DND-41 (cell line): ENCODE measurements at regions not wholly inside any gene's neighbourhood (a gene's known extent, or its start where the extent isn't known, plus 50 kb on each side); places are given as distances from the start of the nearest gene placed in this dataset.

Experiments
- ATAC-seq: fragments of 200-7000 bp; cut with Tn5 transposase; 3 replicates; pipeline ENCODE4 v1.9.1; 2021; ENCODE audit warnings: low read depth; ENCODE audit not compliant: insufficient read depth
- DNase-seq: peaks from one replicate; pipeline ENCODE4 v3.0.0-alpha.2; 2020
- H2AFZ ChIP-seq: 2 replicates; pipeline ENCODE4 v1.6.0; 2012; ENCODE audit warnings: low read depth, low read length
- H3K27ac ChIP-seq: 2 replicates; pipeline ENCODE4 v1.5.1; 2012; ENCODE audit warnings: low read length, inconsistent platforms
- H3K27me3 ChIP-seq: fragments of 200-600 bp; sonication (generic); 2 replicates; pipeline ENCODE4 v1.6.0; 2012; ENCODE audit warnings: low read length, mild to moderate bottlenecking, inconsistent platforms; ENCODE audit not compliant: insufficient read depth, poor library complexity
- H3K36me3 ChIP-seq: 2 replicates; pipeline ENCODE4 v1.5.1; 2012; ENCODE audit warnings: low read length, inconsistent platforms; ENCODE audit not compliant: insufficient read depth
- H3K4me1 ChIP-seq: 2 replicates; pipeline ENCODE4 v1.5.1; 2012; ENCODE audit warnings: mild to moderate bottlenecking, low read length; ENCODE audit not compliant: insufficient read depth
- H3K4me2 ChIP-seq: 2 replicates; pipeline ENCODE4 v1.6.0; 2012; ENCODE audit warnings: mild to moderate bottlenecking, moderate library complexity, low read length, inconsistent platforms; ENCODE audit not compliant: insufficient read depth
- H3K4me3 ChIP-seq, 2 experiments: fragments of 200-600 bp in 1 of 2; shearing (Covaris generic) in 1 of 2; 2 replicates each; pipeline ENCODE4 v1.5.1; 2012 to 2016; ENCODE audit warnings: inconsistent platforms in 2 of 2, low read length in 2 of 2, mild to moderate bottlenecking in 2 of 2, low read depth in 1 of 2, moderate library complexity in 1 of 2
- H3K79me2 ChIP-seq: 2 replicates; pipeline ENCODE4 v1.6.0; 2012; ENCODE audit warnings: low read length, inconsistent platforms; ENCODE audit not compliant: insufficient read depth
- H3K9ac ChIP-seq: 2 replicates; pipeline ENCODE4 v1.6.0; 2012; ENCODE audit warnings: low read depth, mild to moderate bottlenecking, inconsistent platforms, low read length, moderate library complexity
- H3K9me3 ChIP-seq: 2 replicates; pipeline ENCODE4 v1.5.1; 2012; ENCODE audit warnings: low read length, moderate library complexity, mild to moderate bottlenecking, inconsistent platforms; ENCODE audit not compliant: insufficient read depth, severe bottlenecking
- H4K20me1 ChIP-seq: 2 replicates; pipeline ENCODE4 v1.6.0; 2012; ENCODE audit warnings: low read length; ENCODE audit not compliant: insufficient read depth
- EZH2 ChIP-seq: IDR thresholded peaks from 3 replicates; pipeline ENCODE4 v1.6.1; 2012; ENCODE audit warnings: borderline replicate concordance, low read depth, mild to moderate bottlenecking, moderate library complexity, low read length, inconsistent platforms; ENCODE audit not compliant: severe bottlenecking
- TF ChIP-seq, protein P1 (sequence below): IDR thresholded peaks from 2 replicates; pipeline ENCODE4 v1.5.1; 2012; ENCODE audit warnings: borderline replicate concordance, low read length, moderate library complexity, mild to moderate bottlenecking; ENCODE audit not compliant: poor library complexity, severe bottlenecking; ENCODE audit errors: extremely low read depth

DNA sequence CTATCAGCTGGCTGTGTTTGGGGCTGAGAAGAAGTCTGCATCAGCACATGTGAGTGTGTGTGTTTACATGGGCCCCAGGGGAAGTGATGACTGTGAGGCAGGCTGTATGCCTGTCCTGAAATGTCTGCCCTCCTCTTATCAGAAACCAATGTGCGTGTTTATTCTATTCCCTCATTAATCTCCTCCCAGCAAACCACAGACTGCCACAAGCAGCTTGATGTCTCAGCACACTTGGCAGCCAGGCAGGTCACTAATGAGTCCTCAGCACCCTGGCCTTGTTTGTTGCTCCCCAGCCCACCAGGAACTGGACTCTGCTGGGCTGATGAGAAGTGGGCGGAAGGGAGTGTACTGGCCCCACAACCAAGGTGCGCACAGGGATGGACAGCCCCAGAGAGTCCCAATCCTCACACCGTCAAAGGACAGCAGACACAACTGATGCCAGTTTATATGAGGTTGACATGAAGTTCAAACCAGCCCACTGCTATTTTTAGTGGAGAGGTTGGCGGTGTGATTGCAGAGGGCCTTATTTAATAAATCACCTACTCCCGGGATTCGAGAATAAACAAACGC, 225.8 kb downstream of the ETS1 start:
- no peak overlapping the region for H3K9ac ChIP-seq
- no peak overlapping the region for H3K4me3 ChIP-seq
- no peaks in the 10 kb centered on the region for H3K4me1 ChIP-seq
- TF ChIP-seq, protein P1, sequence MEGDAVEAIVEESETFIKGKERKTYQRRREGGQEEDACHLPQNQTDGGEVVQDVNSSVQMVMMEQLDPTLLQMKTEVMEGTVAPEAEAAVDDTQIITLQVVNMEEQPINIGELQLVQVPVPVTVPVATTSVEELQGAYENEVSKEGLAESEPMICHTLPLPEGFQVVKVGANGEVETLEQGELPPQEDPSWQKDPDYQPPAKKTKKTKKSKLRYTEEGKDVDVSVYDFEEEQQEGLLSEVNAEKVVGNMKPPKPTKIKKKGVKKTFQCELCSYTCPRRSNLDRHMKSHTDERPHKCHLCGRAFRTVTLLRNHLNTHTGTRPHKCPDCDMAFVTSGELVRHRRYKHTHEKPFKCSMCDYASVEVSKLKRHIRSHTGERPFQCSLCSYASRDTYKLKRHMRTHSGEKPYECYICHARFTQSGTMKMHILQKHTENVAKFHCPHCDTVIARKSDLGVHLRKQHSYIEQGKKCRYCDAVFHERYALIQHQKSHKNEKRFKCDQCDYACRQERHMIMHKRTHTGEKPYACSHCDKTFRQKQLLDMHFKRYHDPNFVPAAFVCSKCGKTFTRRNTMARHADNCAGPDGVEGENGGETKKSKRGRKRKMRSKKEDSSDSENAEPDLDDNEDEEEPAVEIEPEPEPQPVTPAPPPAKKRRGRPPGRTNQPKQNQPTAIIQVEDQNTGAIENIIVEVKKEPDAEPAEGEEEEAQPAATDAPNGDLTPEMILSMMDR, result no peak
- no peak for TF ChIP-seq EZH2
- DNase-seq (no peak), ATAC-seq (peak; percentile 47; the same call in 1 of the 3 replicates)
- no peaks in the 10 kb centered on the region for H3K27me3 ChIP-seq
- H4K20me1 ChIP-seq, result no peaks in the 10 kb centered on the region
- H3K27ac ChIP-seq, result no peak overlapping the region
- no peaks in the 10 kb centered on the region for H3K36me3 ChIP-seq
- no peak overlapping the region for H2AFZ ChIP-seq
- H3K79me2 ChIP-seq, result no peaks in the 10 kb centered on the region
- H3K9me3 ChIP-seq, result no peaks in the 10 kb centered on the region
- no peak overlapping the region for H3K4me2 ChIP-seq

DNA sequence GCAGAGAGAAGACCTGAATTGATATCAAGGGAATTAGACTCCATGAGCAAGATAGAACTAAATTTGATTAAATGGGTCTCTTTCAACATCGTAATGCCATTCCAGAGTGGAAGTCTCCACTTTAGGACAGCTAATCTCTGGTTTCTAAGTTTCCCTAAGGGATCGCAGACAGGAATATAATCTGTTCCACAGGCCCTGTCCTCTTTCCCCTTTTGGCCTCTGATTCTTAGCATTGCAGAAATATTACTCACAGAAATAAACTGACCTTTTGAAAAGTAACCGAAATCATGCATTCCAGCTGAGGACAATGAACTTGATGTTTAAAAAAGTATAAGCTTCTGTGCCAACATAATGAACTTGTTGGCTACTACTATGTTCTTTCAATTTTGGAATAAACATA, 227.8 kb downstream of the ETS1 start:
- Histone ChIP-seq H3K4me1 (no peaks in the 10 kb centered on the region), H2AFZ (no peak overlapping the region), H3K27ac (no peak overlapping the region), H3K9me3 (no peaks in the 10 kb centered on the region), H4K20me1 (no peaks in the 10 kb centered on the region), H3K9ac (no peak overlapping the region), H3K79me2 (no peaks in the 10 kb centered on the region), H3K36me3 (no peaks in the 10 kb centered on the region), H3K4me2 (no peak overlapping the region), H3K4me3 (no peak overlapping the region), H3K27me3 (no peaks in the 10 kb centered on the region)
- TF ChIP-seq, protein P1, result no peak
- no peak for TF ChIP-seq EZH2
- ATAC-seq (no peak), DNase-seq (no peak)

DNA sequence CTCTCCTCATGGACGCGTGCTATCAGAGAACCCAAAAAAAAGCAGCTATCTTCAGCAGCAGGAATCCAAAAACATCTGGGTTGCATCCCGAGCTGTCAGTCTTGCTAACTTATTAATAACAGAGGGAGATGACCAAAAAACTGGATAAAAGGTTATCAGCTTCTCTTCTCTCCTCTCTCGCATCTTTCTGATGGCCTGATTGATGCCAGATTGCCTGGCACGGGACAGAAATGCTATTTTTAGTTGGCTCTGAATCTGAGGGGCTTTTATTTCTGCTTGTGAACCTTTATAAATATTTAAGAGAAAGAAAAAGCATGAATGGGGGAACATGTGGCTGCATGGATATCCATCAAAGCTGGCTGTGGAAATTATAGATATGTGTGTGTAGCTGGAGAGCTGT, 230.3 kb downstream of the ETS1 start:
- Histone ChIP-seq H2AFZ (no peak overlapping the region), H3K27ac (no peak overlapping the region), H3K79me2 (no peaks in the 10 kb centered on the region), H4K20me1 (no peaks in the 10 kb centered on the region), H3K9ac (no peak overlapping the region), H3K4me2 (no peak overlapping the region), H3K4me1 (no peaks in the 10 kb centered on the region), H3K9me3 (no peaks in the 10 kb centered on the region), H3K36me3 (no peaks in the 10 kb centered on the region), H3K4me3 (no peak overlapping the region), H3K27me3 (no peaks in the 10 kb centered on the region)
- no peak for DNase-seq
- no peak for ATAC-seq
- no peak for TF ChIP-seq EZH2
- TF ChIP-seq, protein P1, result no peak

DNA sequence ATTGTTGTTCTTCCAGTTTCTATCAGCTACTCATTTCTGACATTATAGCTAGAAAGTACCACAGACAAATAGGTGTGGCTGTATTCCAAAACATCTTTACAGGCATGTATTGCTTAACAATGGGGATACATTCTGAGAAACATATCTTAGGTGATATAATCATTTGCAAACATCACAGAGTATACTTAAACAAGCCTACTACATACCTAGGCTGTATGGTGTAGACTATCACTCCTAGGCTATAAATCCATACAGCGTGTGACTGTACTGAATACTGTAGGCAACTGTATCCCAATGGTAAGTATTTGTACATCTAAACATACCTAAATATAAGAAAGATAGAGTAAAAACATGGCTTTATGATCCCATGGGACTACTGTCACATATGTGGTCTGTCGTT, 231.8 kb downstream of the ETS1 start:
- no peak overlapping the region for H3K4me3 ChIP-seq
- ATAC-seq (no peak), DNase-seq (no peak)
- no peaks in the 10 kb centered on the region for H3K27me3 ChIP-seq
- no peaks in the 10 kb centered on the region for H3K9me3 ChIP-seq
- H2AFZ ChIP-seq, result no peak overlapping the region
- no peaks in the 10 kb centered on the region for H4K20me1 ChIP-seq
- no peak overlapping the region for H3K9ac ChIP-seq
- no peak for TF ChIP-seq EZH2
- no peak overlapping the region for H3K27ac ChIP-seq
- no peaks in the 10 kb centered on the region for H3K4me1 ChIP-seq
- no peak overlapping the region for H3K4me2 ChIP-seq
- no peaks in the 10 kb centered on the region for H3K79me2 ChIP-seq
- no peaks in the 10 kb centered on the region for H3K36me3 ChIP-seq
